OCI-M2 (cell line): ENCODE measurements at regions not wholly inside any gene's neighbourhood (a gene's known extent, or its start where the extent isn't known, plus 50 kb on each side); places are given as distances from the start of the nearest gene placed in this dataset.

Source experiments
- DNase-seq: peaks from one replicate; lab custom pipeline; 2025; ENCODE audit not compliant: unreplicated experiment; lab: John Stamatoyannopoulos, UW

DNA sequence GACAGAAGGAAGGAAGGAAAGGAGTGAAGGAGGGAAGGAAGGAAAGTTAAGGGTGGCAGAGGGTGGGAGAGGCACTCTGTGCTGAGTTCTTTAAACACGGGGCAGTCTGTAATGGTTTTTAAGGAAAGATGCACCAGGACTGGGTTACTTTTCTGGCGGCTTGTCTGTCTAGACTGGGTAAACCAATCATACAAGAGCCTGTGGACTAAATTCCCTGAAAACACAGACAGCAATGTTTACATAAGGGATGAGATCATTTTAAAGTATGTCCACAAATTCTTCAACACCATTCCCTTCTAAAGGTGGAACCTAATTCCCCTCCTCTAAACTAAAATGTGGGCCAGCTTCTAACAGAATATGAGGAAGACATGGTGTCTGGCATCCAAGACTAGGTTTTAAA is 235.5 kb upstream of the IGF1R start:
- DNase-seq, result no peak

DNA sequence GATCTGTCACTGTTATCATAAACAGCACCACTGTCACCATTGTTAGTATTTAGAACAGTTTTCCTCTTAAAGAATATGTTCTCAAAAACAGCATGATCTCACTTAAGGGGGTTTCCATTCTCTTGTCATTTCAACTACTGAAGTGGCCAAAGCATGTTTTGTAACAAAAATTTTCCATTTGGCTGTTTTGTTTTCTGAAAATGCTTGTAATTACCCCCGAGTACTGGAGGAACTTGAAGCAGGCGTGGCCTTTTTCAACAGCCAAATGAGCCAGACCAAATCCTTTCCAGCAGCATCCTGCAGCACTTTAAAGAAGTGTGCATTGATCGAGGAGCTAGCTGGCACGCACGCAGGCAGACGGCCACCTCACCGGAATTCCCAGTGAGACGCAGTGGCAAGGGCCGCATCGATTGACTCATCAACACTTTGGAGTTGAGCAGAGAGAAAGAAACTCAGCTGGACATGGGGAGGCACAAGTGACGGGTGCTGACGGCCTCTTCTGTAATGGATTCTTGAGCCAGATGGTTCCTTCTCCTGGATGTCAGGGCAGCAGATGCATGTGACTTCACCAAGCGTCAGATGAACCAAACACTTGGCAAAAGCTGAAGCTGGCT is 234.3 kb upstream of the IGF1R start:
- DNase-seq, result no peak

DNA sequence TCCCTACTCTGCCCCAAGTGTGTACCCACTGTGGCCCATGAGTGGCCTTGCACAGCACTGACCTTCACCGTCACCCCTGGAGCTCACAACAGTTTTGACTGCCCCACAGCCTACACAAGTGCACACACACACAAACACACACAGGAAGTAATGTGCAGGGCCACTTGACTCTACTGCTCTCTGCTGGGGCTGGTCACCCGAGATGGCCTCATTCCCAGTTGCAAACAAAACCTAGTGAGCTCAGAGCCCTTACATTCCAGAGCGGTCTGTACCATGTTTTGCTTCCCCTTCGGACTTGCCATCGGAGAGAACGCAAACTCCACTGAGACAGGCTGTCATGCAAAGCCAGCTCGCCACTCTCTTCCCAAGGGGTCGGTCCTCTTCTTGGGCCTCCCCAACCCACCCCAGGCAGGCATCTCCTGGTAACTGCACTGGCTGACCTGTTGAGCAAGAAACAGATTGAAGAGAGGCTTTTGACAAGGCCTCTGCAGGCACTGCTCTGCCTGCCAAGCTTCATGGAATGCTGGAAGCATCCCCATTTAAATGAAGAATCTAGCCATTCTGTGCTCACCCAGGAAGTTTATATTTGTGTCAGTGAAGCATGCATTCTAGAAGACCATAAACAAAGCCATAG is 232.0 kb upstream of the IGF1R start:
- no peak for DNase-seq

DNA sequence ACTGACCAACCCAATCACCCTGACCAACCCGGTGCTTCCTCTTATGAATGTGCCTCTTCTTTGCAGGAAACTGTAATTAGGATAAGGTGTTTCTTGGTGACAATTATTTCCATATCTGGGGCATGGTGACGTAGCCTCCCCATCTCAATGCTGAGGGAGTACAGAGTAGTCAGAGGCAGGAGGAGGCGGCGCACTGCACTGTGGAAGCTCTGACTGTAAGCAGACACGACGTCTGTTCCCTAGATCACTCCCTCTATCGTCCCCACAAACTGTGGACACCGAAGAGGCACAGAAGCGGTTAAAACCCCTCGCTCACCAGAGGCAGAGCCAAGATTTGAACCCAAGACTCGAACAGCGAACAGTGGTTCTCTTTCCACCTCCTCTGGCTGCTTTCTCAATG is 231.0 kb upstream of the IGF1R start:
- DNase-seq, result no peak

DNA sequence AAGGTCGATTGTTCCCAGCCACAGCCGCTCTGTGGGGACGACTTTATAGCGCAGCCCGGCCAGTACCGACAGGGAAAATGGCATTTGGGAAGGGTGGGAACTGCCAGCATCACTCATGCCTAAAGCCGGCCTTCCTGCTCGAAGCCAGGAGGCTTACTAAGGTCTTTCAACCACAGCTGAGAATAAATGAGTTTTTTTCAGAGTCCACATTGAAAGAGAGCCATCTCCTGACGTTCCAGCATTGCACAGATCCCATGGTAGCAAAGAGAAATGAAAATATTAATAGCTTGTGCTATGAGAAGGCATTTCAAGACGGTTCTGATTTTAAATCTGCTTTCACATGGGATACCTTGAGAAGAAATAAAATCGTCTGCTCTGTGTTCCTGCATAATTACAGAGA is 230.2 kb upstream of the IGF1R start:
- no peak for DNase-seq

DNA sequence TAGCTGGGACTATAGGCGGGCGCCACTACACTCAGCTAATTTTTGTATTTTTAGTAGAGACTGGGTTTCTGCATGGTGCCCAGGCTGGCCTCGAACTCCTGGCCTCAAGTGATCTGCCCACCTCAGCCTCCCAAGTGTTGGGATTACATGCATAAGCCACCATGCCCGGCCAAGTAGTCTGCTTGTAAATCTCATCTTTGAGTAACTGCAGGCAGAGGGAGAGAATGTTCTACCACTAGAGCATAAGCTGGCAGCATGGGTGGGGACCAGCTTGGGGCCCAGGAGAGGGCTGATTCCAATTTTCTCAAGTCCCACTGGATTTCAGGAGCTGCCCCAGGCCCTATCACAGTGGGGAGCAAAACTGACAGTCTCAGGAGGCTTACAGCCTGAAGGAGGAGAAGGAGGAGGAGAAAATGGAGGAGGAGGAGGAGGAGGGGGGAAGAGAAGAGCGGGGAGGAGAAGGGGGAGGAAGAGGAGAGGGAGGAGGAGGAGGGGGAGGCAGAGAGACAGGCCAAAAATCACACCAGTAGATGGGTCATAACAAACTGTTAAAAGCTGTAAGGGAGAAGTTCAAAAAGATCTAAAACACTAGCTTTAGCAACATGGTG is 229.1 kb upstream of the IGF1R start:
- no peak for DNase-seq

DNA sequence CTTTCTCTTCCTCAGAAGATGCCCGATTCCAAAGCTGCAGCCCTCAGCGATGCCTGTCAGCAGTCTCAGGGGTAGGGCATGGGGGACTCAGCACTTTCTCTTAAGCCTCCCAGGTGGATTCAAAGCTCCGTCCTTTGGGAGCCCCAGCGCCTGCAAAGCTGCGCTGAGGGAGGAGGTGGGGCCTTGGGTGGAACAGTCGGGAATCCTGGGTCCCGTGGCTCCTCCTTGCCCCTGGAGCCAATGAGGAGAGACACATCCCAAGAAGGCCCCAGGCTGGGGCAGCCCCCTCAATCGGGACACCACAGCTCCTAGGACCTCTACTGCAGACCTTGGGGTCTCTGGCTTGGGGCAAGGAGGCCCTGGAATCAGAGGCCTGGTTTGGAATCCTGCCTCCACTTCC is 227.5 kb upstream of the IGF1R start:
- DNase-seq, result no peak

DNA sequence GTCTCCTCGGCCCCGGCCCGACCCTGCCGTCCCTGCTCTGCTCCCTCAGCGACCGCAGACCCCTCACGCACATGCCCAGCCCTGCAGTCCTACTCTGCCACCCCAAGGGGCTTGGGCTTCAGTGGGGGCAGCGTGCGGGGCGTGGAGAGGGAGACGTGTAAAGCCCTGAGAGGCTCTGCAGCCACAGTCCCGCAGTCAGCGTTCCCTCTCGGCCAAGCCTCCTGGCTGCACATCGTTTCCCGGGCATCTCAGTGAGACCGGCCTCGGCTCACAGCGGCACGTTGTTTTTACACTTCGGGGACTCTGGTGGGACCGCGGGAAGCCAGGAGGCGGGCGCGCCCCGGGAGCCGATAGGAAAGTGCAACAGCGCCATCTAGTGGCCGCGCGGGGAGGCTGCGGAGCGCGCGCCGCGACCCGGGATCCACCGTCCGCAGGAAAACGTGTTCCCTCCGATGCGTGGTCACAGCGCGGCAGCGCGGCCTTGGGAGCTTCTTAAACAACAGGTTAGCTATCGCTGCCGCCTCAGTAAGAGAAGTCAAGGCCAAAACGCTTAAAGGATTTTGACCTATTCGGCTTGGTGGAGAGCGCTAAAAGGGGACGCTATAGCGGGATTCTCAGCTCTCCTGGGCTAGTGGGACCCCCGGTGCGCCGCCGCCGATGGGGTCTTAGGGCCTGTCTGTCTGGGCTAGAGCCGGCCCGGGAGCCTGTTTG is 226.8 kb upstream of the IGF1R start:
- no peak for DNase-seq

DNA sequence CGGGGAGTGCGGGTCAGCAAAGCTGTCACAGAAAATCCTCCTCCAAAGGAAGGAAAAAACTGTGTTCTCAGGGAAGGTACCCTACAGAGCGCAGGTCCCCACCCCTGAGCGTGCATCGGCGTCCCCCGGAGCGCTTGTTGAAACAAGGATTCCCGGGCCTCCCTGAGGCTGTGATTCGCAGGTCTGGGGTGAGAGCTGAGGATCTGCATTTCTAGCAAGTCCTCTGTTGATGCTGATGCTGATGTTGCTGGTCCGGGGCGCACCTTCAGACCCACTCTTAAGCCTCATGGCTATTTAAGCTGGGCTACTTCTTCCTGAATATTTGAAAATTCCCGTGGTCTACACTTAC is 226.2 kb upstream of the IGF1R start:
- no peak for DNase-seq

DNA sequence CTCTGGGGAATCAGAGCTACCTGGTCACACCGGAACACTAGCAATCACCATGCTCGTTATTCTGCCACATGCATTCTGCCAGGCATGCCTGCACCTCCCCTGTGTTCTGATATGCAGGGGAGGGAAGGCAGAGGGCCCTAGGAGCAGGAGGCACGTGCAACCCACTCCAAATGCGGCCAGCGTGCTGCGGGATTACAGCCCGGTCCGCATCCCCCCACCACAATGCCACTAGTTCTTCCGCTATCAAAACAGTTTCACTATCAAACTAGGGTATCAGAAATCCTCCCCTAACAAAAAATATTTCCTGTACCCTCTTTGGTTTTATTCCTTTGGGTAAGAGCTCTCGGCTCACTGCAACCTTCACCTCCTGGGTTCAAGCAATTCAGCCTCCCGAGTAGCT is 223.2 kb upstream of the IGF1R start:
- no peak for DNase-seq

DNA sequence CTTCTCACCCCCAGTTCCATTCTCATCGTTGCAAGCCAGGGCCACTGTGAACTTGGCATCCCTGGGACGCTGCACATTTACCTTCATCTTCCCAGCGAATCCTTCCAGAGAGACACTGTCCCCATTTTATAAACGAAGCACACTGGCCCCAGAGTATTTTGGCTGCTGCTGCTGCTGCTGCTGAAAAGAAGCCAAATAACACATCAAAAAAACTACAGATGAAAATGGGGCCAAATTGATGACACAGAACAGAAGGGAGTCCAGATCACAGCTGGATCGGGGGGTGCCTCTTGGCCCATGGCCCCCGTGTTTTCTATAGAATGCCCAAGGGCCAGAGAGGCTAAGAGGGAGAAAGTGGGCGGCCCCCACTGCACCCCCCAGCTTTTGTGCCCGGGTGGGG is 221.0 kb upstream of the IGF1R start:
- DNase-seq, result no peak

DNA sequence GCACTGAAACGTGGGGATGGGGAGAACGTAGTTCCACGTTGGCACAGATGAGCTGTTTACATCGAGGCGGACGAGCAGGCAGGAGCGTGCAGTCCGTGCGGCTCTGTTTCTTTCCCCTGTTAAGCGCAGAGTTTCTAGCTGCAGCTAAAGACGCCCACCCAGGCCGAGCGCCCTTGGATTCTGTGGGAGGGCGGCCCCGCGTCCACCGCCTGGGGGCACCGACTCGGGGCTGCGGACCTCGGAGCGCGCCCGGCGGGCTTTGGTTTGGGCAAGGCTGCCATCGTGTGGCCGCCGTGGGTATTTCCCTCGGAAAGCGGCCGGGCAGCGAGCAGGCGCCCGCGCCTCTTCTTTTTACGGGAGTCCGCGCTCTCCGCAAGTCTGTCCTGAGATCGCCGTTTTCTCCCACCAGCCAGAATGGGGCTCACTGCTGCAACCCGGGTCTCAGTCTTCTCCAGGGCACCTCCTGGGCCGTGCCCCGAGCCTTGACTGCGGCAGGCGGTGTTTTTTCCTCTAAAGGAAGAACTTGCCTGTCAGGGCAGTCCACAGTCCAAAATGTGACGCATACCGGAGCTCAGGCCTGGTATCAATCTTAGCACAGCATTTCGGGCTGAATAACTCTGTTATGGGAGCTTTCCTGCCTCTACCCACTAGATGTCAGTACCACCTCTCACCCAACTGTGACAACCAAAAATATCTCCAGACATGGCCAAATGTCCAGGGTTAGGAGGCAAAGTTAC is 219.9 kb upstream of the IGF1R start:
- DNase-seq, result no peak

DNA sequence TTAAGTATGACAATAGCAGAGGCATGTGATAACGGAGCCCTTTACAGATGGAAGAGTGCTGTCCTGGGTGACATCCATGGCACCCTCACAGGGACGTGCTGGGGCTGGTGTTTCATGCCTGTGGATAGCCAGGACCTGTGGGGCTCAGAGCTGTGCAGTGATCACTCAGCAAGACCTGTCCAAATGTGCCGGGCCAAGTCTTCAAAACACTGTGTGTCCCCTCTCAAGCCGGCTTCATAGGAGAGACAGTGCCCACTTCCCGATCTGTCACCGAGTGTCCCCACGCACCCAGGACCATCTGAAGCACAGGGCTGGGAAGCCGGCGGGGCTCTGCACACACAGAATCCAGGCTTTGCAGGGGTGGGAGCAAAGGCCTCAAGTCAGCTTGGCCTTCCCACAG is 217.2 kb upstream of the IGF1R start:
- no peak for DNase-seq

DNA sequence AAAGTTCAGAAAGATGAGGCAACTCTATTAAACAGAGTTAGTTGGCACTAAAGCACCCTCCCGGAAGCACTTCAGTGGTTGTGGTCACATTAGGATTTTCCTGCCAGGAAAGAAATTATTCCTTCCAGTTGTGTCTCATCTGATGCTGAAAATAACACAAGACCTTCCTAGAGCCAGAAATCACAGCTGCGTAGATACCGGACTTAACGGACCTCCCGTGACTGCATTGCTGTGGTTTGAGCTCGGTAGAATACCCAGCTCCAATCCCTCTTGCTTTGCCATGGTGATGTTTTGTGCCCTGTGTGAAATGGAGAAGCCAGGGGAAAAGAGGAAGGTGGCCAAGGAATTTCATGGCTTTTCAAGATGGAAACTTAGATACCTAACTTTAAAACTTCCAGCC is 215.0 kb upstream of the IGF1R start:
- DNase-seq, result no peak

DNA sequence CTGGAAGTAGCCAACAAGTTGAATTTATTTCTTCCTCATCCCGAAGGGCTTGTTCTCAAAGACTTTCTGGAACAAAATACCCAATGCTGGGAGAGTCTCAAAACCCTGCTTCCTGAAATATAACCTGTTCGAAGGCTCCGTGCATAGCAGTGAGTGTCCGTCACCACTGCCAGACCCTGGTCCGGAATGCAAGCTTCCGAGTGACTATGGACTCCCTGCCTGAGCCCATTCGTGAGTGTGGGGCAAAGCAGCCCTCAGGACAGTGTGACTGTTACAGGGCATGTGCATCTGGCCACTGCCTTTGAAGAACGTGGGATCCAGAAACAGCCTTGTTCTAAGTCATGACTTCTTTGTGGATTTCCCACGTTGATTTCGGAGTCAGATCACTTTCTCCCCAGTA is 214.5 kb upstream of the IGF1R start:
- DNase-seq, result no peak

DNA sequence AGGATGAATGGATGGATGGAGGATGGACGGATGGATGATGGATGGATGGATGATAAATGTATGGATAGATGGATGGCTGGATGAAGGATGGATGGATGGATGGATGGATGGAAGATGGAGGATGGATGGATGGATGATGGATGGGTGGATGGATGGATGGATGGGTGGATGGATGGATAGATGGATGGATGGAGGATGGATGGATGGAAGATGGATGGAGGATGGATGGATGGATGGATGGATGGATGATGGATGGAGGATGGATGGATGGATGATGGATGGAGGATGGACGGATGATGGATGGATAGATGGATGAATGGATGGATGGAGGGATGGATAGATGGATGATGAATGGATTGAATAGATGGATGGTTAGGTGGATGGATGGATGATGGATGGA is 210.6 kb upstream of the IGF1R start:
- DNase-seq, result no peak

DNA sequence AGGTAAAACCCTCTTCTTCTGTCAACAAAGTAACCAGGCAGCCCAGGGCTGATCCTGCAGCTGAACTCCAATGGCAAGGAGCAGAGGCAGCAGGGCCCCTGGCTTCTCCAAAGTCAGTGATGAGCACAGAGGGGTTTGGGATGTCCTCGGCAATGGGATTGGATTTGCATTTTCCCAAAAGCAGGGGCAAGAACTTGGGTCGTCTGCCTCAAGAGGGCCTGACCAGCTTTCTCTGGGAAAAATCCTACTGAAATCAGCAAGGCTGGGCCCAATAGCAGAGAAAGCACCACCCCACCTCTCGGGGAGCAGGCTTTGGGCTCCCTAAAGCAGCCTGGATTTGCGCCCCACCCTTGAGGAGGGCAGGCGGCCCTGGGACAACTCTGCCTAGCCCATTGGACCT is 210.0 kb upstream of the IGF1R start:
- no peak for DNase-seq

DNA sequence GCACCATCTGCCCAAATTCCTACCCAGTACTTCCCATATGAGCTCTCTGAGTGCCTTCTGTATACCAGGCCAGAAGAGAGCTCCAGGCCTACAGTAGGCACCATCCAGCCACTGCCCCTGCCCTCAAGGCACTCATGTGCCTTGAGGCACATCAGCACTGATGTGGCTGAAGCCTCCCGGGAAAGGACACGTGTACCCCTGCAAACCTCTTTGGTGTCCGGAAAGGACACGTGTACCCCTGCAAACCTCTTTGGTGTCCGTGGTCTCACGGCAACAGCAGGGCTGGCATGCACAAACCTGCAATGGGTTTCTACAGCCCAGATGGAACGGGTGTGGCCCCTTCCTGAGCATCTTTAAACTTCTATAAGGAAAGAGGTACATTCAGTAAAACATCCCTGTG is 209.4 kb upstream of the IGF1R start:
- DNase-seq, result no peak

DNA sequence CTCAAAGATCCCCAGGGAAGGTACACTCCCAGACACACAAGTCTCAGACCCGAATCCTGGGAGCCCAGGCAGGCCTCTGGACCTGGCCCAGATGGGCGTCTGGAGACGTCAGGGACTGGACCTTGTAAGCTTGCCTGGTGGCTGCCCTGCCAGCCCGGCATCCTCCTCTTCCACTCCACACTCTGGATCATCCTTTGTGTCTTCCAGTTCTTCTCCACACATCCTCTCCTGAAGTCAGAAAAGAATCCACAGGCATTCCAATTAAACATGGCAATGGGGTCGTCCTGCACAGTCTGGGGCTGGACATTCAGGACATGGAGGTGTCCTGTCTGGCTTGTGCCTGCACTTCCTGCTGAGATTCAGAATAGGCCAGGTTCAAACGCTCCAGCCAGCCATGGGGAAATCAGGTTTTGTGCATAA is 208.8 kb upstream of the IGF1R start:
- DNase-seq, result no peak

DNA sequence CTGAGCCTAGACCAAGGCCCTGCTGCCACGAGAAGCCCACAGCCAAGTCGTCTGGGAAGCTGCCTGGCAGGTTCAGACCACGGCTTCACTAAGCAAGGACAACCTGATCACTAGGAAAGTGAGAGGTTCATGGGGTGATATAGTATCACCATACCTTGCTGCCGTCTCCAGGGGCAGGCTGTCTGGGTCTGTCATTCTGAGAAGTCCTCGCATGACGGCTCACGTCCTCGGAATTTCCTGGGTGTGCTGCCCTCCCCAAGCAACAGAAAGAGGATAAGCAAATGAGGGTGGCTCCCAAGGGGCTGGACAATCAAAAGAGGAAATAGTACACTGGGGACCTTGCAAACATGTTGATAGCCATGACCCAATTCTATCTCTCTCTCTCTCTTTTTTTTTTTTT is 207.4 kb upstream of the IGF1R start:
- DNase-seq, result no peak

DNA sequence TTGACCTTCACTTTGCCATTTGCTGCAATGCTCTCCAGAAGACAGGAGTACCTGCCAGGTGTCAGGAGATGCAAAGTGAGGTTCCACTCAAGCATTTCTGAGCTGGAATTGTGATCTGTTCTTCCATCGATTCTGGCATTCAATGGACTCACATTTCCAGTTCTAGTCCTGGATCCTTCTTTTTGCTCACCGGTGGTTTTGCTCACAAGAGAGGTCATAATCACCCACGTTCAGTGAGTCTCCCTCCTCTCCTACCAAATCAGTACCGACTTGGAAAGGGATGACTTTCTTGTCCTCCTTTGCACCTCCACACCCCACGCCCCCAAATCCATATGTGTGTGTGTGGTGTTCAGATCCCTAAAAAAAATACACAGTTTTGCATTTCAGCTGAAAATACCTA is 206.7 kb upstream of the IGF1R start:
- DNase-seq, result no peak

DNA sequence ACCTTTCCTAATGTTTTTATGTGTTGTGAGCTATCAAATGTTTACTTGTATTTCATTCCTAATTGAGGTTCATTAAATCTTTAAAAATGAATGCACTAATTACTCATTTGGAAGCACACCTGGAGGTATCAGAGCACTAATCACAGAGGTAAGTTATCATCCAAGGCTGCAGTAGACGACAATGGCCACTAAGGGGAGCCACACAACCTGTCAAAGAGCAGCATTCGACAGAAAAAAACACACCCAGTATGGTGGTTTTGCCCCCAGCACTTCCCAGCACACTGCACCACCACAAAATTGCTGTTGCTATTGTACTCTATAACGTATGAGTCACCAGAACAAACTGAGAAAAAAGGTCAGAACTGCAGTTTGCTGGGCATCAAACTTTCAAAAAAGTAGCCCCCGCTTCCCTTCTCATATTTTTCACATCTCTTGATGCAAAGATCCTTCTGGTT is 205.9 kb upstream of the IGF1R start:
- no peak for DNase-seq
